Liver (tissue), 8 donors: ENCODE measurements at regions not wholly inside any gene's neighbourhood (a gene's known extent, or its start where the extent isn't known, plus 50 kb on each side); places are given as distances from the start of the nearest gene placed in this dataset.

ENCODE experiments used
- DNase-seq: peaks from one replicate; pipeline ENCODE4 v3.0.0-alpha.2; 2017; ENCODE audit warnings: low spot score
- H3K27ac ChIP-seq, 2 donors: one replicate each; pipeline ENCODE4 v1.7.0; 2013; ENCODE audit warnings: inconsistent platforms in 2 of 2, low read length in 2 of 2, control low read depth in 1 of 2, low read depth in 1 of 2, mild to moderate bottlenecking in 1 of 2
- H3K27me3 ChIP-seq, 4 donors: one replicate each; pipeline versions ENCODE4 v1.6.1 to v1.7.0; 2013; ENCODE audit warnings: low read length in 3 of 4, inconsistent platforms in 1 of 4, mild to moderate bottlenecking in 1 of 4, moderate library complexity in 1 of 4; ENCODE audit not compliant: control insufficient read depth in 4 of 4, insufficient read depth in 4 of 4
- H3K36me3 ChIP-seq, 4 donors: one replicate each; pipeline versions ENCODE4 v1.6.1 to v1.7.0; 2013; ENCODE audit warnings: low read length in 3 of 4, mild to moderate bottlenecking in 3 of 4, low read depth in 1 of 4, moderate library complexity in 1 of 4; ENCODE audit not compliant: control insufficient read depth in 4 of 4, insufficient read depth in 3 of 4
- H3K4me1 ChIP-seq, 4 donors: one replicate each; pipeline versions ENCODE4 v1.6.1 to v1.7.0; 2013; ENCODE audit warnings: low read length in 3 of 4, mild to moderate bottlenecking in 3 of 4, moderate library complexity in 1 of 4; ENCODE audit not compliant: control insufficient read depth in 4 of 4, insufficient read depth in 4 of 4
- H3K4me3 ChIP-seq, 3 donors: one replicate each; pipeline versions ENCODE4 v1.6.1 to v1.7.0; 2013; ENCODE audit warnings: low read length in 3 of 3, control low read depth in 1 of 3, low read depth in 1 of 3, mild to moderate bottlenecking in 1 of 3
- H3K9ac ChIP-seq, 2 donors: one replicate each; pipeline ENCODE4 v1.7.0; 2013; ENCODE audit warnings: low read length in 2 of 2, mild to moderate bottlenecking in 2 of 2, moderate library complexity in 2 of 2, control low read depth in 1 of 2, low read depth in 1 of 2
- H3K9me3 ChIP-seq, 4 donors: one replicate each; pipeline versions ENCODE4 v1.6.1 to v1.7.0; 2013; ENCODE audit warnings: low read length in 3 of 4; ENCODE audit not compliant: control insufficient read depth in 4 of 4
- ATF3 ChIP-seq: IDR thresholded peaks from 2 replicates; pipeline ENCODE4 v1.6.1; 2016; ENCODE audit warnings: antibody characterized with exemption
- CTCF ChIP-seq: fragments of 150-350 bp; IDR thresholded peaks from 2 replicates; pipeline ENCODE4 v1.5.1; 2017; ENCODE audit warnings: improper control_type of control experiment, low read depth, low read length; ENCODE audit not compliant: missing input control
- EGR1 ChIP-seq, 2 donors: IDR thresholded peaks; 2 replicates each; pipeline ENCODE4 v1.6.1; 2016 to 2018; ENCODE audit warnings: antibody characterized with exemption in 2 of 2, low read depth in 2 of 2
- FOXA1 ChIP-seq: IDR thresholded peaks from 2 replicates; pipeline ENCODE4 v1.6.1; 2016; ENCODE audit warnings: antibody characterized with exemption
- FOXA2 ChIP-seq: IDR thresholded peaks from 2 replicates; pipeline ENCODE4 v1.6.1; 2016; ENCODE audit warnings: antibody characterized with exemption
- GABPA ChIP-seq, 2 donors: IDR thresholded peaks in 1 of 2; conservative IDR thresholded peaks in 1 of 2; 2 replicates each; pipeline ENCODE4 v1.6.1; 2016; ENCODE audit warnings: antibody characterized with exemption in 2 of 2, mild to moderate bottlenecking in 1 of 2, moderate library complexity in 1 of 2
- HNF4A ChIP-seq, 2 donors: conservative IDR thresholded peaks; 2 replicates each; pipeline ENCODE4 v1.6.1; 2016; ENCODE audit warnings: antibody characterized with exemption in 2 of 2, mild to moderate bottlenecking in 2 of 2
- HNF4G ChIP-seq: IDR thresholded peaks from 2 replicates; pipeline ENCODE4 v1.6.1; 2016; ENCODE audit warnings: antibody characterized with exemption
- JUND ChIP-seq, 2 donors: IDR thresholded peaks; 2 replicates each; pipeline ENCODE4 v1.6.1; 2016; ENCODE audit warnings: antibody characterized with exemption in 2 of 2
- MAX ChIP-seq: IDR thresholded peaks from 2 replicates; pipeline ENCODE4 v1.6.1; 2016; ENCODE audit warnings: antibody characterized with exemption
- NR2F2 ChIP-seq: IDR thresholded peaks from 2 replicates; pipeline ENCODE4 v1.6.1; 2016; ENCODE audit warnings: antibody characterized with exemption
- RAD21 ChIP-seq, 2 donors: IDR thresholded peaks; 2 replicates each; pipeline ENCODE4 v1.6.1; 2016; ENCODE audit warnings: antibody characterized with exemption in 2 of 2, mild to moderate bottlenecking in 2 of 2
- REST ChIP-seq: IDR thresholded peaks from 2 replicates; pipeline ENCODE4 v1.6.1; 2016; ENCODE audit warnings: antibody characterized with exemption, mild to moderate bottlenecking
- RXRA ChIP-seq, 2 donors: IDR thresholded peaks; 2 replicates each; pipeline ENCODE4 v1.6.1; 2017 to 2018; ENCODE audit warnings: antibody characterized with exemption in 2 of 2, mild to moderate bottlenecking in 1 of 2
- SP1 ChIP-seq: IDR thresholded peaks from 2 replicates; pipeline ENCODE4 v1.6.1; 2018; ENCODE audit warnings: antibody characterized with exemption, mild to moderate bottlenecking
- TAF1 ChIP-seq: conservative IDR thresholded peaks from 2 replicates; pipeline ENCODE4 v1.6.1; 2016; ENCODE audit warnings: antibody characterized with exemption, mild to moderate bottlenecking
- YY1 ChIP-seq: IDR thresholded peaks from 2 replicates; pipeline ENCODE4 v1.6.1; 2016; ENCODE audit warnings: antibody characterized with exemption, mild to moderate bottlenecking
- ZBTB33 ChIP-seq: IDR thresholded peaks from 2 replicates; pipeline ENCODE4 v1.6.1; 2016; ENCODE audit warnings: antibody characterized with exemption
- WGBS: extraction: QIAGEN DNeasy Blood & Tissue Kit; methylation state at CpG from one replicate; pipeline ENCODE4 v1.1.7; 2013; 5-methylcytosine and 5-hydroxymethylcytosine counted together
- donor health status: healthy.
- donor health status: healthy.
- donor health status: healthy.
- donor health status: healthy.
- donor health status: healthy.

- TF ChIP-seq ATF3 (no peak), RXRA (IDR thresholded peaks at IDR 0.05) (no peak), HNF4A (conservative IDR thresholded peaks at IDR 0.05) (no peak), NR2F2 (no peak), MAX (no peak), YY1 (no peak), EGR1 (IDR thresholded peaks at IDR 0.05; ENCODE audit: low read depth in 2 of 2) (no peak)
Observed at GRCh38 chr5:153902016-153902415, 136.7 kb downstream of the FAM114A2 start (continued).

- TF ChIP-seq JUND (IDR thresholded peaks at IDR 0.05) (no peak), HNF4A (conservative IDR thresholded peaks at IDR 0.05) (no peak), EGR1 (IDR thresholded peaks at IDR 0.05; ENCODE audit: low read depth in 2 of 2) (no peak), YY1 (no peak), HNF4G (no peak), RXRA (IDR thresholded peaks at IDR 0.05) (no peak)
- no peak overlapping the region for H3K9ac ChIP-seq
- H3K4me1 ChIP-seq, result no peaks in the 10 kb centered on the region
- no peak overlapping the region for H3K27ac ChIP-seq
- H3K27me3 ChIP-seq, result no peaks in the 10 kb centered on the region
- no peak for DNase-seq
- 44% methylated on average over 3 of the region's 3 CpGs for WGBS
- H3K4me3 ChIP-seq, result no peak overlapping the region
- H3K36me3 ChIP-seq, result no peaks in the 10 kb centered on the region
- no peaks in the 10 kb centered on the region for H3K9me3 ChIP-seq
Observed at GRCh38 chr5:153901449-153901848, 137.3 kb downstream of the FAM114A2 start.

- 62% methylated on average over 3 of the region's 3 CpGs for WGBS
- H3K36me3 ChIP-seq, result no peaks in the 10 kb centered on the region
- H3K27me3 ChIP-seq, result no peaks in the 10 kb centered on the region
- no peak overlapping the region for H3K27ac ChIP-seq
- H3K4me3 ChIP-seq, result no peak overlapping the region
- H3K9me3 ChIP-seq, result no peaks in the 10 kb centered on the region
- DNase-seq, result no peak
- H3K4me1 ChIP-seq, result no peaks in the 10 kb centered on the region
- H3K9ac ChIP-seq, result no peak overlapping the region
- TF ChIP-seq FOXA2, result no peak
- TF ChIP-seq NR2F2, result no peak
- no peak for TF ChIP-seq RAD21 (IDR thresholded peaks at IDR 0.05)
- no peak for TF ChIP-seq HNF4G
- no peak for TF ChIP-seq CTCF
- TF ChIP-seq SP1, result no peak
- no peak for TF ChIP-seq ATF3
- no peak for TF ChIP-seq JUND (IDR thresholded peaks at IDR 0.05)
- no peak for TF ChIP-seq FOXA1
- no peak for TF ChIP-seq REST
- no peak for TF ChIP-seq RXRA (IDR thresholded peaks at IDR 0.05)
- TF ChIP-seq HNF4A (conservative IDR thresholded peaks at IDR 0.05), result no peak
- no peak for TF ChIP-seq EGR1 (IDR thresholded peaks at IDR 0.05; ENCODE audit: low read depth in 2 of 2)
- TF ChIP-seq ZBTB33, result no peak
- no peak for TF ChIP-seq GABPA (IDR thresholded peaks at IDR 0.05 in 1 of 2, conservative IDR thresholded peaks at IDR 0.05 in 1 of 2)
- TF ChIP-seq TAF1, result no peak
Observed at GRCh38 chr5:153900703-153901395, 137.9 kb downstream of the FAM114A2 start.
